Glutamatergic neuron (in vitro differentiated cells): ENCODE measurements at regions not wholly inside any gene's neighbourhood (a gene's known extent, or its start where the extent isn't known, plus 50 kb on each side); places are given as distances from the start of the nearest gene placed in this dataset.

Experiments
- DNase-seq: peaks from one replicate; pipeline ENCODE4 v3.0.0; 2022
- H3K27ac Mint-ChIP-seq: one replicate; pipeline ENCODE4 v1.8.0; 2020; ENCODE audit warnings: mild to moderate bottlenecking, mixed read lengths, inconsistent platforms; ENCODE audit not compliant: unreplicated experiment
- H3K27me3 Mint-ChIP-seq: one replicate; pipeline ENCODE4 v1.8.0; 2020; ENCODE audit warnings: mild to moderate bottlenecking, moderate library complexity, mixed read lengths, inconsistent platforms; ENCODE audit not compliant: unreplicated experiment
- H3K36me3 Mint-ChIP-seq: one replicate; pipeline ENCODE4 v1.8.0; 2020; ENCODE audit warnings: mild to moderate bottlenecking, mixed read lengths, inconsistent platforms; ENCODE audit not compliant: unreplicated experiment
- H3K4me1 Mint-ChIP-seq: one replicate; pipeline ENCODE4 v1.8.0; 2020; ENCODE audit warnings: mild to moderate bottlenecking, low read depth, mixed read lengths, inconsistent platforms; ENCODE audit not compliant: unreplicated experiment
- H3K4me3 Mint-ChIP-seq: one replicate; pipeline ENCODE4 v1.8.0; 2020; ENCODE audit warnings: mild to moderate bottlenecking, mixed read lengths, inconsistent platforms; ENCODE audit not compliant: unreplicated experiment
- H3K9me3 Mint-ChIP-seq: one replicate; pipeline ENCODE4 v1.8.0; 2020; ENCODE audit warnings: mild to moderate bottlenecking, moderate library complexity, mixed read lengths, inconsistent platforms; ENCODE audit not compliant: unreplicated experiment
- TF ChIP-seq, protein P1 (sequence below): fragments of 200-600 bp; sonication (generic); IDR thresholded peaks from one replicate; pipeline ENCODE4 v1.5.0; 2021; ENCODE audit not compliant: partially characterized antibody, unreplicated experiment

DNA sequence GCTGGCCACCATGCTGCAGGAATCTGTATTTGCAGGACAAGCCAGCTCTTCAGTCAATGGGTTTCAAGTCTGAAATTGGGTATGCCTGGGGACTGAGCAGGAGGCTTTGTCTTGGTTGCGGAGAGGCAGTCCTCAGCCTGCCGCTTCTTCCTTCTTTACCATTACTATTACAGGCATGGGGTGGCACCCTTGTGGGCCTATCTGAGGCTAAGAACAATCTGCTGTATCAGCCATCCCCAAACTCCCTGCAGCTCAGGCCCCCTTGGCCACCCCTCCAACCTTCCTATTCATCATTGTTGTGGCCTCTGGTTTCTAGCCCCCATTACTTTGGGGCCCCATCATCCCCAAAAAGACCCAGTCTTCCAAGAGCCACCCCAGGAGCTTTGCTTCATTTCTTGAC, 289.2 kb upstream of the FOXQ1 start:
- Mint-ChIP-seq H3K4me3 (no peak overlapping the region), H3K36me3 (peaks cover 12% of the 10 kb centered on the region), H3K27me3 (no peaks in the 10 kb centered on the region), H3K4me1 (no peaks in the 10 kb centered on the region), H3K9me3 (peaks cover 4% of the 10 kb centered on the region), H3K27ac (no peak overlapping the region)
- TF ChIP-seq, protein P1, sequence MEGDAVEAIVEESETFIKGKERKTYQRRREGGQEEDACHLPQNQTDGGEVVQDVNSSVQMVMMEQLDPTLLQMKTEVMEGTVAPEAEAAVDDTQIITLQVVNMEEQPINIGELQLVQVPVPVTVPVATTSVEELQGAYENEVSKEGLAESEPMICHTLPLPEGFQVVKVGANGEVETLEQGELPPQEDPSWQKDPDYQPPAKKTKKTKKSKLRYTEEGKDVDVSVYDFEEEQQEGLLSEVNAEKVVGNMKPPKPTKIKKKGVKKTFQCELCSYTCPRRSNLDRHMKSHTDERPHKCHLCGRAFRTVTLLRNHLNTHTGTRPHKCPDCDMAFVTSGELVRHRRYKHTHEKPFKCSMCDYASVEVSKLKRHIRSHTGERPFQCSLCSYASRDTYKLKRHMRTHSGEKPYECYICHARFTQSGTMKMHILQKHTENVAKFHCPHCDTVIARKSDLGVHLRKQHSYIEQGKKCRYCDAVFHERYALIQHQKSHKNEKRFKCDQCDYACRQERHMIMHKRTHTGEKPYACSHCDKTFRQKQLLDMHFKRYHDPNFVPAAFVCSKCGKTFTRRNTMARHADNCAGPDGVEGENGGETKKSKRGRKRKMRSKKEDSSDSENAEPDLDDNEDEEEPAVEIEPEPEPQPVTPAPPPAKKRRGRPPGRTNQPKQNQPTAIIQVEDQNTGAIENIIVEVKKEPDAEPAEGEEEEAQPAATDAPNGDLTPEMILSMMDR, result no peak
- no peak for DNase-seq

GRCh38 chr6:1020837-1021236, 291.1 kb upstream of the FOXQ1 start:
- Mint-ChIP-seq H3K27ac (no peak overlapping the region), H3K36me3 (peaks cover 12% of the 10 kb centered on the region), H3K4me1 (no peaks in the 10 kb centered on the region), H3K4me3 (no peak overlapping the region), H3K27me3 (no peaks in the 10 kb centered on the region), H3K9me3 (peaks cover 3% of the 10 kb centered on the region)
- no peak for DNase-seq
- TF ChIP-seq, protein P1, result no peak

DNA sequence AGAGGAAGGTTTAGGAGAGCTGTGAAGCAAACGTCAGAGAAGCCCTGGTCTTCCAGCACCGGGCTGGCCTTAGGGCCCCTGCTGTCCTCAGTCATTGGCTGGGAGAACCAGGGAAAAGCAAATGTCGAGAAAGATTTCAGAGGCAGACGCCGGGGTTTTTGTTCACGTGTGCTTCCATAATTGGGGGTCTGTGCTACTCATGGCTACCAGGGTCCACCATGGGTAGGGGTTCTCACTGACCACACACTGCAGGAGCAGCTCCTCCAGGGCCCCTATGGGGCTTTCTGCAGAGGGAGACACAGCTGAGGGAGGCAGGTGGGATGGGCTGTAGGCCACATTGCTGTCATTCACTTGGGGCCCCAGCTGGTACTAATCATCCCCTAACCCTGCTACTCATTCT, 291.8 kb upstream of the FOXQ1 start:
- Mint-ChIP-seq H3K4me1 (no peaks in the 10 kb centered on the region), H3K27ac (no peak overlapping the region), H3K9me3 (peaks cover 3% of the 10 kb centered on the region), H3K4me3 (no peak overlapping the region), H3K36me3 (peaks cover 12% of the 10 kb centered on the region), H3K27me3 (no peaks in the 10 kb centered on the region)
- TF ChIP-seq, protein P1, result no peak
- no peak for DNase-seq

DNA sequence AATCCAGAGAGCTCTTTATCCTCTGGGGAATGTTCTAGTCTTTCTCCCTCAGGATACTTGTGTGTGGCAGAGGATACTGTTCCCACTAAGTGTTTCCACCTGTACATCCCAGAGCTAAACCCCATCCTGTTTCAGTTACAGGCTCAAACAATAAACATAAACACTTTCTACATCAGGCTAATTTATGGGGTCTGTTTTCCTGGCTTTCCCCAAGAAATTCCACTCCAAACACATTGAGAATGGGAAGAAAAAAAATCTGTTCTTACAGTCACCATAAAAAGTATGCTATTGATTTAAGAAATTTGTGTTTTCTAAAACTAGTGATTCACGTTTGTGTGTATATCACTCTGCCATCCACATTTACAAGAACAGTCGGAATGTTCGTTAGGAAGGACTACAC, 293.9 kb upstream of the FOXQ1 start:
- no peak overlapping the region for H3K27ac Mint-ChIP-seq
- H3K4me1 Mint-ChIP-seq, result no peaks in the 10 kb centered on the region
- DNase-seq, result no peak
- TF ChIP-seq, protein P1, result no peak
- H3K36me3 Mint-ChIP-seq, result peaks cover 12% of the 10 kb centered on the region
- H3K4me3 Mint-ChIP-seq, result no peak overlapping the region
- H3K27me3 Mint-ChIP-seq, result no peaks in the 10 kb centered on the region
- peaks cover 2% of the 10 kb centered on the region for H3K9me3 Mint-ChIP-seq

GRCh38 chr6:1016329-1017302, 295.3 kb upstream of the FOXQ1 start:
- peaks cover 7% of the 10 kb centered on the region for H3K36me3 Mint-ChIP-seq
- H3K4me3 Mint-ChIP-seq, result no peak overlapping the region
- H3K27me3 Mint-ChIP-seq, result peaks cover 2% of the 10 kb centered on the region
- H3K27ac Mint-ChIP-seq, result no peak overlapping the region
- H3K4me1 Mint-ChIP-seq, result no peaks in the 10 kb centered on the region
- TF ChIP-seq, protein P1, result no peak
- DNase-seq, result no peak
- peaks cover 5% of the 10 kb centered on the region for H3K9me3 Mint-ChIP-seq
